H1 (cell line): ENCODE measurements at regions not wholly inside any gene's neighbourhood (a gene's known extent, or its start where the extent isn't known, plus 50 kb on each side); places are given as distances from the start of the nearest gene placed in this dataset.

Experiments
- CTCF ChIA-PET: fragments of 300-600 bp; sonication (Branson Sonifier 250); formaldehyde crosslinking; loops from one replicate; lab custom pipeline; 2021; ENCODE audit not compliant: partially characterized antibody; lab: Charles Lee
- POLR2A ChIA-PET: fragments of 300-600 bp; sonication (Branson Sonifier 250); formaldehyde crosslinking; loops from one replicate; lab custom pipeline; 2021; ENCODE audit warnings: inconsistent platforms; ENCODE audit not compliant: partially characterized antibody; lab: Charles Lee
- DNase-seq, 2 experiments: peaks; one replicate each; pipeline versions ENCODE4 v3.0.0 to v3.0.0-alpha.2; 2010 to 2022; ENCODE audit warnings: low spot score in 2 of 2, low read depth in 1 of 2, mixed read lengths in 1 of 2
- FAIRE-seq: peaks from 2 replicates; lab custom pipeline; 2011; peaks lifted over from hg19 to GRCh38; lab: Jason Lieb, UNC
- H2AFZ ChIP-seq: 2 replicates; pipeline ENCODE4 v1.8.1; 2012; ENCODE audit warnings: low read length, inconsistent platforms
- H2AK5ac ChIP-seq: 2 replicates; pipeline ENCODE4 v1.6.1; 2013; ENCODE audit warnings: low read depth, low read length
- H2BK120ac ChIP-seq: replicated peaks from 2 replicates; pipeline ENCODE3; 2013; ENCODE audit warnings: low read depth, low read length, inconsistent platforms
- H2BK12ac ChIP-seq: 2 replicates; pipeline ENCODE4 v1.6.1; 2013; ENCODE audit warnings: low read depth, low read length
- H2BK15ac ChIP-seq: 2 replicates; pipeline ENCODE4 v1.6.1; 2013; ENCODE audit warnings: low read length
- H2BK20ac ChIP-seq: 2 replicates; pipeline ENCODE4 v1.6.1; 2013; ENCODE audit warnings: low read length
- H2BK5ac ChIP-seq: 2 replicates; pipeline ENCODE4 v1.6.1; 2013; ENCODE audit warnings: low read depth, low read length
- H3K14ac ChIP-seq: 2 replicates; pipeline ENCODE4 v1.6.1; 2013; ENCODE audit warnings: inconsistent platforms; ENCODE audit not compliant: insufficient read length
- H3K18ac ChIP-seq: 2 replicates; pipeline ENCODE4 v1.6.1; 2013; ENCODE audit warnings: low read length; ENCODE audit errors: extremely low read depth
- H3K23ac ChIP-seq: 2 replicates; pipeline ENCODE4 v1.6.1; 2013; ENCODE audit warnings: inconsistent platforms; ENCODE audit not compliant: insufficient read length
- H3K23me2 ChIP-seq: 2 replicates; pipeline ENCODE4 v1.6.1; 2013; ENCODE audit warnings: low read depth, low read length
- H3K27ac ChIP-seq: 2 replicates; pipeline ENCODE4 v1.6.1; 2011; ENCODE audit warnings: low read depth, low read length, inconsistent platforms
- H3K27me3 ChIP-seq, 4 experiments: replicated peaks in 1 of 4; 1 replicate in 1 of 4; 2 replicates in 3 of 4; pipeline versions ENCODE4 v1.6.1 to v1.8.1; 2011 to 2013; ENCODE audit warnings: low read length in 3 of 4, mild to moderate bottlenecking in 3 of 4, inconsistent platforms in 2 of 4, mixed read lengths in 2 of 4, moderate library complexity in 1 of 4; ENCODE audit not compliant: control insufficient read depth in 3 of 4, insufficient read depth in 3 of 4; ENCODE audit errors: extremely low read depth in 1 of 4
- H3K36me3 ChIP-seq, 4 experiments: 2 replicates each; pipeline versions ENCODE4 v1.6.1 to v1.8.1; 2011 to 2013; ENCODE audit warnings: mild to moderate bottlenecking in 4 of 4, low read length in 3 of 4, moderate library complexity in 2 of 4, control low read depth in 1 of 4, inconsistent platforms in 1 of 4; ENCODE audit not compliant: insufficient read depth in 4 of 4, control insufficient read depth in 2 of 4
- H3K4ac ChIP-seq: replicated peaks from 2 replicates; pipeline ENCODE3; 2013; ENCODE audit warnings: low read length, low read depth, mixed read lengths, inconsistent platforms; ENCODE audit not compliant: insufficient read length
- H3K4me1 ChIP-seq, 4 experiments: replicated peaks in 1 of 4; 1 replicate in 1 of 4; 2 replicates in 3 of 4; pipeline versions ENCODE4 v1.6.1 to v1.8.1; 2011 to 2013; ENCODE audit warnings: low read length in 3 of 4, inconsistent platforms in 2 of 4, mixed read lengths in 1 of 4; ENCODE audit not compliant: insufficient read depth in 4 of 4, control insufficient read depth in 3 of 4
- H3K4me2 ChIP-seq, 2 experiments: 2 replicates each; pipeline versions ENCODE4 v1.6.1 to v1.8.1; 2011 to 2013; ENCODE audit warnings: low read depth in 2 of 2, low read length in 2 of 2, control low read depth in 1 of 2, inconsistent platforms in 1 of 2, mild to moderate bottlenecking in 1 of 2; ENCODE audit not compliant: insufficient read depth in 1 of 2
- H3K4me3 ChIP-seq, 4 experiments: fragments of 200-600, 300-600 bp in 1 of 4; sonication (generic), shearing (Covaris generic), sonication (Bioruptor Twin) in 1 of 4; 2 replicates each; pipeline versions ENCODE4 v1.5.1 to v1.8.1; 2011 to 2016; ENCODE audit warnings: low read length in 4 of 4, low read depth in 3 of 4, control low read depth in 2 of 4, inconsistent platforms in 2 of 4, mild to moderate bottlenecking in 2 of 4, mixed read lengths in 1 of 4, moderate library complexity in 1 of 4; ENCODE audit not compliant: insufficient read depth in 2 of 4; ENCODE audit errors: extremely low read depth in 1 of 4
- H3K56ac ChIP-seq: replicated peaks from 2 replicates; pipeline ENCODE3; 2013; ENCODE audit warnings: low read depth, mild to moderate bottlenecking, mixed read lengths, low read length, inconsistent platforms; ENCODE audit not compliant: insufficient read length
- H3K79me1 ChIP-seq: 2 replicates; pipeline ENCODE4 v1.6.1; 2013; ENCODE audit warnings: low read depth, low read length, control low read depth
- H3K79me2 ChIP-seq, 2 experiments: 2 replicates each; pipeline versions ENCODE4 v1.6.1 to v1.8.1; 2012 to 2013; ENCODE audit warnings: low read length in 2 of 2, mild to moderate bottlenecking in 2 of 2, inconsistent platforms in 1 of 2; ENCODE audit not compliant: insufficient read depth in 2 of 2, control insufficient read depth in 1 of 2
- H3K9ac ChIP-seq, 4 experiments: replicated peaks in 1 of 4; 1 replicate in 1 of 4; 2 replicates in 3 of 4; pipeline versions ENCODE4 v1.6.1 to v1.8.1; 2011 to 2013; ENCODE audit warnings: low read depth in 3 of 4, low read length in 3 of 4, control low read depth in 2 of 4, mild to moderate bottlenecking in 2 of 4, moderate library complexity in 2 of 4, inconsistent platforms in 1 of 4; ENCODE audit errors: extremely low read depth in 1 of 4
- H3K9me3 ChIP-seq, 2 experiments: 2 replicates each; pipeline versions ENCODE4 v1.6.1 to v1.8.1; 2012 to 2013; ENCODE audit warnings: mild to moderate bottlenecking in 2 of 2, moderate library complexity in 2 of 2, control low read depth in 1 of 2, inconsistent platforms in 1 of 2, low read depth in 1 of 2, low read length in 1 of 2, mixed read lengths in 1 of 2; ENCODE audit not compliant: insufficient read depth in 2 of 2
- H4K20me1 ChIP-seq, 2 experiments: replicated peaks in 1 of 2; 2 replicates each; pipeline versions ENCODE3 to v1.8.1; 2011 to 2013; ENCODE audit warnings: inconsistent platforms in 2 of 2, low read length in 2 of 2, mild to moderate bottlenecking in 1 of 2; ENCODE audit not compliant: insufficient read depth in 2 of 2, control insufficient read depth in 1 of 2
- H4K5ac ChIP-seq: 2 replicates; pipeline ENCODE4 v1.6.1; 2013; ENCODE audit warnings: low read length, low read depth, mixed read lengths, inconsistent platforms; ENCODE audit not compliant: insufficient read length
- H4K8ac ChIP-seq: 2 replicates; pipeline ENCODE4 v1.8.0; 2013; ENCODE audit warnings: mild to moderate bottlenecking, moderate library complexity, low read length, inconsistent platforms; ENCODE audit not compliant: insufficient read depth; ENCODE audit errors: extremely low read depth
- H4K91ac ChIP-seq: replicated peaks from 2 replicates; pipeline ENCODE3; 2013; ENCODE audit warnings: low read length, mixed read lengths, inconsistent platforms; ENCODE audit not compliant: insufficient read length
- BACH1 ChIP-seq: IDR thresholded peaks from 2 replicates; pipeline ENCODE4 v1.6.1; 2012; ENCODE audit warnings: low read length, improper control_type of control experiment
- BCL11A ChIP-seq, 2 experiments: IDR thresholded peaks; one replicate each; pipeline ENCODE4 v1.6.1; 2011; ENCODE audit warnings: low read depth in 2 of 2, low read length in 2 of 2, mild to moderate bottlenecking in 2 of 2
- CEBPB ChIP-seq: IDR thresholded peaks from 2 replicates; pipeline ENCODE4 v1.6.1; 2012; ENCODE audit warnings: low read depth, low read length
- CHD2 ChIP-seq: IDR thresholded peaks from 2 replicates; pipeline ENCODE4 v1.6.1; 2012; ENCODE audit warnings: low read length, improper control_type of control experiment
- CREB1 ChIP-seq: IDR thresholded peaks from 2 replicates; pipeline ENCODE4 v1.6.1; 2012; ENCODE audit warnings: inconsistent platforms
- CTCF ChIP-seq, 3 experiments: IDR thresholded peaks; 1 replicate in 2 of 3; 2 replicates in 1 of 3; pipeline versions ENCODE4 v1.5.1 to v1.6.1; 2011; ENCODE audit warnings: low read length in 3 of 3, mild to moderate bottlenecking in 3 of 3, inconsistent platforms in 2 of 3, low read depth in 1 of 3, moderate library complexity in 1 of 3; ENCODE audit not compliant: insufficient read depth in 1 of 3; ENCODE audit errors: control extremely low read depth in 1 of 3
- MAX ChIP-seq: IDR thresholded peaks from 2 replicates; pipeline ENCODE4 v1.6.1; 2012; ENCODE audit warnings: inconsistent platforms
- PHF8 ChIP-seq: fragments of 200-600 bp; sonication (generic); conservative IDR thresholded peaks from 2 replicates; pipeline ENCODE4 v1.7.1; 2012; ENCODE audit warnings: low read depth, mild to moderate bottlenecking, inconsistent platforms, low read length, moderate library complexity
- POLR2AphosphoS5 ChIP-seq: IDR thresholded peaks from 2 replicates; pipeline ENCODE4 v1.6.1; 2011; ENCODE audit warnings: low read depth, low read length
- SAP30 ChIP-seq: fragments of 300-600 bp; sonication (generic); IDR thresholded peaks from 2 replicates; pipeline ENCODE4 v1.7.1; 2012; ENCODE audit warnings: low read length, moderate library complexity, mild to moderate bottlenecking, inconsistent platforms; ENCODE audit not compliant: insufficient read depth, insufficient replicate concordance
- SP2 ChIP-seq: IDR thresholded peaks from 2 replicates; pipeline ENCODE4 v1.6.1; 2012; ENCODE audit warnings: mild to moderate bottlenecking, low read length, inconsistent platforms
- ZNF274 ChIP-seq: IDR thresholded peaks from 2 replicates; pipeline ENCODE4 v1.7.0; 2012; ENCODE audit warnings: low read length, borderline replicate concordance; ENCODE audit errors: extremely low read depth
- WGBS, 2 experiments: shearing (Covaris generic) in 1 of 2; methylation state at CpG; one replicate each; pipeline versions ENCODE4 v1.1.6 to v1.1.7; 2013 to 2015; ENCODE audit warnings: low lambda C conversion rate in 2 of 2, mixed read lengths in 2 of 2, inconsistent platforms in 1 of 2, low coverage in 1 of 2, missing lambda C conversion rate in 1 of 2; ENCODE audit not compliant: insufficient replicate concordance in 2 of 2, insufficient coverage in 1 of 2, insufficient read length in 1 of 2; ENCODE audit errors: extremely low coverage in 1 of 2, missing lambda C conversion rate in 1 of 2; 5-methylcytosine and 5-hydroxymethylcytosine counted together

- no peak overlapping the region for H3K9ac ChIP-seq
- 87% methylated on average over 11 of the region's 11 CpGs; no CpG with 5 or more reads in 1 of the 2 experiments for WGBS, 2 experiments
- no peak overlapping the region for H4K8ac ChIP-seq
- no peak overlapping the region for H3K18ac ChIP-seq
- no peak overlapping the region for H3K27ac ChIP-seq
- no peaks in the 10 kb centered on the region for H3K79me1 ChIP-seq
- POLR2A ChIA-PET = no interaction called here
- H2BK12ac ChIP-seq = no peak overlapping the region
- no peak overlapping the region for H2AK5ac ChIP-seq
- FAIRE-seq (no peak), DNase-seq (no peak)
- H4K20me1 ChIP-seq = no peaks in the 10 kb centered on the region
- H2BK120ac ChIP-seq = no peak overlapping the region
- no peak overlapping the region for H3K14ac ChIP-seq
- H3K23me2 ChIP-seq = no peaks in the 10 kb centered on the region
- no peak overlapping the region for H3K23ac ChIP-seq
- no peak overlapping the region for H3K4me3 ChIP-seq
- no peaks in the 10 kb centered on the region for H3K4me1 ChIP-seq
- no peaks in the 10 kb centered on the region for H3K27me3 ChIP-seq
- no peak overlapping the region for H3K56ac ChIP-seq
- H2BK5ac ChIP-seq = no peak overlapping the region
- no peaks in the 10 kb centered on the region for H3K36me3 ChIP-seq
- CTCF ChIA-PET = no interaction called here
- peaks cover 0 to 4% of the 10 kb centered on the region in 2 experiments; a peak in 1 of 4 replicates for H3K9me3 ChIP-seq
- H3K79me2 ChIP-seq = no peaks in the 10 kb centered on the region
- H4K5ac ChIP-seq = no peak overlapping the region
- no peak overlapping the region for H2BK20ac ChIP-seq
- no peak overlapping the region for H3K4me2 ChIP-seq
- no peak overlapping the region for H2AFZ ChIP-seq
- H2BK15ac ChIP-seq = no peak overlapping the region
- H3K4ac ChIP-seq = no peak overlapping the region
- H4K91ac ChIP-seq = no peak overlapping the region
- no peak for TF ChIP-seq BACH1
- no peak for TF ChIP-seq BCL11A (IDR thresholded peaks at IDR 0.05; ENCODE audit: low read depth in 2 of 2, low read length in 2 of 2)
- no peak for TF ChIP-seq ZNF274
- no peak for TF ChIP-seq CHD2
- no peak for TF ChIP-seq PHF8
- TF ChIP-seq SAP30 = no peak
- TF ChIP-seq MAX = no peak
- no peak for TF ChIP-seq POLR2AphosphoS5
- TF ChIP-seq SP2 = no peak
- TF ChIP-seq CEBPB = no peak
- no peak for TF ChIP-seq CTCF (IDR thresholded peaks at IDR 0.05; ENCODE audit: control extremely low read depth in 1 of 3, insufficient read depth in 1 of 3, low read depth in 1 of 3, low read length in 3 of 3)
- no peak for TF ChIP-seq CREB1
Measured at GRCh38 chr2:239537633-239538356, 137.0 kb upstream of the HDAC4 start.
